AG04450 (cell line): ENCODE measurements at regions not wholly inside any gene's neighbourhood (a gene's known extent, or its start where the extent isn't known, plus 50 kb on each side); places are given as distances from the start of the nearest gene placed in this dataset.

Experiments
- CTCF ChIA-PET: fragments of 300-600, 350-600 bp; formaldehyde crosslinking; extraction: SDS; loops from one replicate; lab custom pipeline; 2022; ENCODE audit warnings: antibody characterized with exemption, inconsistent platforms; lab: Charles Lee
- POLR2A ChIA-PET: fragments of 350-600 bp; formaldehyde crosslinking; extraction: SDS; loops from one replicate; lab custom pipeline; 2021; ENCODE audit warnings: antibody characterized with exemption, inconsistent platforms; lab: Yijun Ruan, JAX
- DNase-seq: peaks from one replicate; pipeline ENCODE4 v3.0.0-alpha.2; 2011; ENCODE audit warnings: low read depth, low spot score
- H3K27ac ChIP-seq: one replicate; pipeline ENCODE4 v1.5.1; 2012; ENCODE audit warnings: low read depth, low read length, control low read depth
- H3K27me3 ChIP-seq: one replicate; pipeline ENCODE4 v1.6.0; 2012; ENCODE audit warnings: low read length; ENCODE audit not compliant: control insufficient read depth, insufficient read depth
- H3K4me3 ChIP-seq: 2 replicates; pipeline ENCODE4 v1.5.1; 2011; ENCODE audit warnings: mild to moderate bottlenecking, low read depth, low read length, control low read depth
- H3K9me3 ChIP-seq: 2 replicates; pipeline ENCODE4 v1.5.1; 2012; ENCODE audit warnings: low read length; ENCODE audit not compliant: control insufficient read depth, insufficient read depth
- TF ChIP-seq, protein P1 (sequence below): IDR thresholded peaks from 2 replicates; pipeline ENCODE4 v1.5.1; 2011; ENCODE audit warnings: low read depth, low read length, control low read depth, inconsistent platforms

DNA sequence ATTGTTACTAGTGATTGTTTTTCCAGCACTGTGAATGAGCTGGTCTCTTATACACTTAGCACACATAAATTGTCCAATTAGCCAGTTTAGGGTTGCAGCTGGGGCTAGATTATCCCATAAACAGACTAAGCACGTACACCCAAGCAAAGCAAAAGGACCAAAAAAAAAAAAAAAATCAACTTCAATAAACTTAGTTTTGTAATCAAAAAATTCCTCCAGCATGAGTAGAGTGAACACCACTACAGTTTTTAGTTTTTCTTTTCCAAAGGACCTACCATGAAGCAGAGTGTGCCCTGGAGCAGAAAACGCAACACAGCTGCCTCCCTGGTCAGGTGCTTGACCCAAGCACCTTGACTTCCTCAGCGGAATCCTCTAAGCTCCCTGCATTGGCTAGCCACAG lies 249.4 kb upstream of the SLC14A2 start:
- TF ChIP-seq, protein P1, sequence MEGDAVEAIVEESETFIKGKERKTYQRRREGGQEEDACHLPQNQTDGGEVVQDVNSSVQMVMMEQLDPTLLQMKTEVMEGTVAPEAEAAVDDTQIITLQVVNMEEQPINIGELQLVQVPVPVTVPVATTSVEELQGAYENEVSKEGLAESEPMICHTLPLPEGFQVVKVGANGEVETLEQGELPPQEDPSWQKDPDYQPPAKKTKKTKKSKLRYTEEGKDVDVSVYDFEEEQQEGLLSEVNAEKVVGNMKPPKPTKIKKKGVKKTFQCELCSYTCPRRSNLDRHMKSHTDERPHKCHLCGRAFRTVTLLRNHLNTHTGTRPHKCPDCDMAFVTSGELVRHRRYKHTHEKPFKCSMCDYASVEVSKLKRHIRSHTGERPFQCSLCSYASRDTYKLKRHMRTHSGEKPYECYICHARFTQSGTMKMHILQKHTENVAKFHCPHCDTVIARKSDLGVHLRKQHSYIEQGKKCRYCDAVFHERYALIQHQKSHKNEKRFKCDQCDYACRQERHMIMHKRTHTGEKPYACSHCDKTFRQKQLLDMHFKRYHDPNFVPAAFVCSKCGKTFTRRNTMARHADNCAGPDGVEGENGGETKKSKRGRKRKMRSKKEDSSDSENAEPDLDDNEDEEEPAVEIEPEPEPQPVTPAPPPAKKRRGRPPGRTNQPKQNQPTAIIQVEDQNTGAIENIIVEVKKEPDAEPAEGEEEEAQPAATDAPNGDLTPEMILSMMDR: no peak
- POLR2A ChIA-PET: no interaction called here
- CTCF ChIA-PET: interaction anchor here (0.7 kb wide), 2 partner anchors 45 to 154 kb away, joined by 3 read pairs; no protein-coding TSS in a partner anchor
- Histone ChIP-seq H3K27me3 (no peaks in the 10 kb centered on the region), H3K9me3 (no peaks in the 10 kb centered on the region), H3K27ac (no peak overlapping the region), H3K4me3 (no peak overlapping the region)
- no peak for DNase-seq

DNA sequence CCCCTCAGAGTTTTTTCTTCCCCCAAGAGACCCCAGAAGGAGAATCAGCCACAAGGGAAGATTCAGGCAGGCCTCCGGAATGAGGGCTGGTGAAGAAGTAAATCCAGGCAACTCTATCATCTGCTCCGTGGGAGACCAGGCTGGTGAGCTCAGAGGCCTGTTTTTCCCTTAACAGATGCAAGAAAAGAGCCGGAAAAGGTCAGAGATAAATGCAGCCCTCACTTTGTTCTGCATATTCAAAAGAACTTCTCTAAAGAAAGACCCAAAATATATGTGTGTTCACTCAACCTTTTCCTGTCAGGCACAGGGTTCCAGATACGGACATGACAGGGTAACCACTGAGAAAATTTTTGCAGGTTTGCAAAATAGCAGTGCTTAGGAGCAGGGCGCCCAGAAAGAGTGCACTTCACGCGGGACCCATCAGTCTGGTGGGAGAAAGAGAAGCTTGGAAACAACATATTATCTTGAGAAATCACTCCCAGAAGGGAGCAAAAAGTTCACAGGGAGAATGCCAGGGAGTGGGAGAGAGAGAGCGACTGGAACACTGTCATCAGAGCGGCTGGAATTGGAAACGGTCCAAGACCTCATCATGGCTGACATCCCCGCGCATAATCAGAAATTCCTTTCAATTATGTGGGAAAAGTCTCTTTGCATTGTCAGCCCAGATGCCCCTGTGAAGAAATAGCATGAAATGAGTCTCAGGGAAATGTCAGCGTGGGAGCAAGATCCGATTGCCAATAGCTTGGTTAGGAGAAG lies 244.8 kb upstream of the SLC14A2 start:
- TF ChIP-seq, protein P1: no peak
- H3K4me3 ChIP-seq: no peak overlapping the region
- no peaks in the 10 kb centered on the region for H3K9me3 ChIP-seq
- ChIA-PET POLR2A (no interaction called here), CTCF (interaction anchor here (0.7 kb wide), 1 partner anchor 97 kb away, joined by 3 read pairs; no protein-coding TSS in a partner anchor)
- DNase-seq: no peak
- no peaks in the 10 kb centered on the region for H3K27me3 ChIP-seq
- H3K27ac ChIP-seq: no peak overlapping the region

DNA sequence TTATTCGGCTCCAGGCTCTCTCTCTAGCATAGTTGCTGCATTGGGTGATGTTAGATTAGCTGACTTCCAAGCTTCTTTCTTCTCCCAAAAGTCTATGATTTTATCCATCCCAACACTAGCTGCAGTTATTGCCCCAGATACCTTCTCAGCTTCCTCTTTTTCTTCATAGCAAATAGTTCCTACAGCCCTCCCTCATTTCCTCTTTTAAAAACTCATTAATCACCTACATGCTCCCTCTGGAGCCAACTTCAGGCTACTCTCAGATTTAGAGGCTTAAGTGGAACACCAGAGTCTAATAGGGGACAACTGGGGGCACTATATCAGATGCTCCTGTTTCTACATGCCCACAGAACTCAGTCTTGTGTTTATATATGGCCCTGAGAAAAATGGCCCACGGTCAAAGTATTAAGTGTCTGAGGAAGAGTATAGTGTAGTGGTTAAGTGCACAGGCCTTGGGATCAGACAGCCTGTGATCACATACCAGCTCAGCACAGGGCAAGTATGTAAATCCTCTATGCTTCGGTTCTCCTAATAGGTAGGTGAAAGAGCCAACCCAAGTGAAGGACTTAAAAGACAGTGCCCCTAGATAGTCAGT lies 241.9 kb upstream of the SLC14A2 start:
- TF ChIP-seq, protein P1: no peak
- Histone ChIP-seq H3K27me3 (no peaks in the 10 kb centered on the region), H3K27ac (no peak overlapping the region), H3K4me3 (no peak overlapping the region), H3K9me3 (no peaks in the 10 kb centered on the region)
- ChIA-PET POLR2A (no interaction called here), CTCF (no interaction called here)
- DNase-seq: no peak

DNA sequence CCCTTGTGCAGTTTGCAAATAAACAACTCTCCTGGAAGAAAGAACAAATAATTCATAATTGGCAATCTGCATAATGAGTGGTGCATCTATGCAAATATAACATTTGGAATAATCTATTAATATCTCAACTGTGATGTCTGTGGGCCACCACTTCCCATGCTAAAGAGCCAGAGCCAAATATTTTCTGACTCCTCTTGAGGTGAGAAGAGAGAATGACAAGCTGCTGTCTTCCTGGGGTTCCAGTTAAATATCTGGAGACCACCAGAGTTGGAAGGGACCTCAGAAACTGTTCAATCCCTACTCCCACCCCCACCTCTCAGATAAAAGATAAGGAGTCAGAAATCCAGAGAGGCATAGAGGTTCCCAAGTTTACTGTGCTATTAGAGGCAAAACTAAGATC lies 241.0 kb upstream of the SLC14A2 start:
- Histone ChIP-seq H3K27ac (no peak overlapping the region), H3K27me3 (no peaks in the 10 kb centered on the region), H3K9me3 (no peaks in the 10 kb centered on the region), H3K4me3 (no peak overlapping the region)
- ChIA-PET CTCF (no interaction called here), POLR2A (no interaction called here)
- DNase-seq: no peak
- TF ChIP-seq, protein P1: no peak
